Hepatocyte (in vitro differentiated cells): ENCODE measurements at regions not wholly inside any gene's neighbourhood (a gene's known extent, or its start where the extent isn't known, plus 50 kb on each side); places are given as distances from the start of the nearest gene placed in this dataset.

Experiments used
- DNase-seq: peaks from one replicate; pipeline ENCODE4 v3.0.0-alpha.2; 2016; ENCODE audit warnings: low spot score
- H2AFZ ChIP-seq: fragments of 200-600 bp; sonication (generic); 2 replicates; pipeline ENCODE4 v1.6.0; 2016; ENCODE audit warnings: antibody characterized with exemption, mild to moderate bottlenecking
- H3K27ac ChIP-seq: fragments of 200-600 bp; sonication (generic); 2 replicates; pipeline ENCODE4 v1.5.1; 2016; ENCODE audit warnings: mild to moderate bottlenecking
- H3K27me3 ChIP-seq: fragments of 200-600 bp; sonication (generic); 2 replicates; pipeline ENCODE4 v1.6.1; 2016
- H3K36me3 ChIP-seq: fragments of 200-600 bp; sonication (generic); replicated peaks from 2 replicates; pipeline ENCODE4 v1.5.1; 2016; ENCODE audit warnings: low read depth; ENCODE audit not compliant: insufficient read depth
- H3K4me1 ChIP-seq: fragments of 200-600 bp; sonication (generic); 2 replicates; pipeline ENCODE4 v1.5.1; 2016; ENCODE audit warnings: mild to moderate bottlenecking, moderate library complexity; ENCODE audit not compliant: insufficient read depth
- H3K4me2 ChIP-seq: fragments of 200-600 bp; sonication (generic); 2 replicates; pipeline ENCODE4 v1.6.0; 2016
- H3K4me3 ChIP-seq: fragments of 200-600 bp; sonication (generic); 2 replicates; pipeline ENCODE4 v1.5.1; 2016; ENCODE audit warnings: mild to moderate bottlenecking
- H3K79me2 ChIP-seq: fragments of 200-600 bp; sonication (generic); 2 replicates; pipeline ENCODE4 v1.6.0; 2017; ENCODE audit warnings: mild to moderate bottlenecking
- H3K9me2 ChIP-seq: fragments of 200-600 bp; sonication (generic); replicated peaks from 2 replicates; pipeline ENCODE4 v1.6.0; 2017; ENCODE audit warnings: mild to moderate bottlenecking; ENCODE audit not compliant: insufficient read depth
- H3K9me3 ChIP-seq: fragments of 200-600 bp; sonication (generic); 2 replicates; pipeline ENCODE4 v1.5.1; 2016; ENCODE audit warnings: low read depth, mild to moderate bottlenecking
- H4K20me1 ChIP-seq: fragments of 200-600 bp; sonication (generic); 2 replicates; pipeline ENCODE4 v1.6.0; 2016; ENCODE audit warnings: mild to moderate bottlenecking; ENCODE audit not compliant: insufficient read depth, poor library complexity, severe bottlenecking
- EZH2 ChIP-seq: fragments of 200-600 bp; sonication (generic); IDR thresholded peaks from 2 replicates; pipeline ENCODE4 v1.6.1; 2016; ENCODE audit warnings: antibody characterized with exemption, mild to moderate bottlenecking, borderline replicate concordance
- EZH2phosphoT487 ChIP-seq: fragments of 200-600 bp; sonication (generic); IDR thresholded peaks from one replicate; pipeline ENCODE4 v1.6.1; 2018; ENCODE audit warnings: antibody characterized with exemption, mild to moderate bottlenecking, low read depth, moderate library complexity; ENCODE audit not compliant: unreplicated experiment, severe bottlenecking
- WGBS: methylation state at CpG from one replicate; pipeline ENCODE4 v1.1.6; 2016; ENCODE audit warnings: low lambda C conversion rate; ENCODE audit errors: missing lambda C conversion rate; 5-methylcytosine and 5-hydroxymethylcytosine counted together
- TF ChIP-seq, protein P1 (sequence below): fragments of 200-600 bp; sonication (generic); IDR thresholded peaks from 2 replicates; pipeline ENCODE4 v1.5.1; 2016; ENCODE audit warnings: antibody characterized with exemption, mild to moderate bottlenecking; ENCODE audit not compliant: poor library complexity

DNA sequence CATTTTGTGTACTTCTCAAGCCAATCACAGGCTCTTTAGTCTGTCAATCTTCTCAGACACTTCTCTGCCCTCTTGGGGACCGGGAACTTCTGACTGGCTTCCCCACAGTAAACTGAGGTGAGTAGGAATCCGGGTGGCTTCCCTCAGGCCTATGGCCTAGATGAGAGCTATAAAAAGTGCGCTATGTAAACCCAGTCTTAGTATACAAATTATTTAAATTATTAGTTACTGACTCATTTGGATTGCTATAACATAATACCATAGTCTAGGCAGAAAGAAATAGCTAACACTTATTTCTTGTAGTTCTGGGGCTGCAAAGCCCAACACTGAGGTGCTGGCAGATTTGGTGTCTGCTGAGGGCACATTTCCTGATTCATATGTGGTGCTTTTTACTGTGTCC, 109.2 kb upstream of the MCHR2 start:
- no peak for DNase-seq

DNA sequence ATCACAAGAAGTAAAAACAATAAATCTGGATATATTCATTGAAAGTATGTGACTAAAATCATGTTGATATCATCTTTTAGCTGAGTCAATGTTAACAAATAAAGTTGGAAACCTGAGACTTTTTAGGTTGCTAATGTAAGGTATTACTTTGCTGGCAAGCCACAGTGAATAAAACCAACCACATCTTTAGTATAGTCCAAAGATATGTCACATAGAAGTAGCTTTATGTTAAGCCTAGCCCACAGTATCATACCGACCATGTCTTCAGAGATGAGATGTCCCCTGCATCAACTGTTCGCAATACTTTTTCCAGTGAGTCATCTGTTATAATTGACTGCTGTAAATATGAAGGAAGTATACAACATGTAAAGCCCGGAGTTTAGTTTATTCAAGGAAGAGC, 107.6 kb upstream of the MCHR2 start:
- H2AFZ ChIP-seq = no peak overlapping the region
- no peak overlapping the region for H3K4me2 ChIP-seq
- no peaks in the 10 kb centered on the region for H3K9me3 ChIP-seq
- H3K4me3 ChIP-seq = no peak overlapping the region
- H3K79me2 ChIP-seq = no peaks in the 10 kb centered on the region
- H3K27me3 ChIP-seq = peaks cover 4% of the 10 kb centered on the region
- no peak overlapping the region for H3K27ac ChIP-seq
- 74% methylated on average over 3 of the region's 3 CpGs for WGBS
- DNase-seq = no peak
- TF ChIP-seq EZH2 (no peak), EZH2phosphoT487 (no peak)
- TF ChIP-seq, protein P1, sequence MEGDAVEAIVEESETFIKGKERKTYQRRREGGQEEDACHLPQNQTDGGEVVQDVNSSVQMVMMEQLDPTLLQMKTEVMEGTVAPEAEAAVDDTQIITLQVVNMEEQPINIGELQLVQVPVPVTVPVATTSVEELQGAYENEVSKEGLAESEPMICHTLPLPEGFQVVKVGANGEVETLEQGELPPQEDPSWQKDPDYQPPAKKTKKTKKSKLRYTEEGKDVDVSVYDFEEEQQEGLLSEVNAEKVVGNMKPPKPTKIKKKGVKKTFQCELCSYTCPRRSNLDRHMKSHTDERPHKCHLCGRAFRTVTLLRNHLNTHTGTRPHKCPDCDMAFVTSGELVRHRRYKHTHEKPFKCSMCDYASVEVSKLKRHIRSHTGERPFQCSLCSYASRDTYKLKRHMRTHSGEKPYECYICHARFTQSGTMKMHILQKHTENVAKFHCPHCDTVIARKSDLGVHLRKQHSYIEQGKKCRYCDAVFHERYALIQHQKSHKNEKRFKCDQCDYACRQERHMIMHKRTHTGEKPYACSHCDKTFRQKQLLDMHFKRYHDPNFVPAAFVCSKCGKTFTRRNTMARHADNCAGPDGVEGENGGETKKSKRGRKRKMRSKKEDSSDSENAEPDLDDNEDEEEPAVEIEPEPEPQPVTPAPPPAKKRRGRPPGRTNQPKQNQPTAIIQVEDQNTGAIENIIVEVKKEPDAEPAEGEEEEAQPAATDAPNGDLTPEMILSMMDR = no peak
- no peaks in the 10 kb centered on the region for H3K4me1 ChIP-seq
- H3K36me3 ChIP-seq = no peaks in the 10 kb centered on the region
- no peaks in the 10 kb centered on the region for H4K20me1 ChIP-seq
- no peaks in the 10 kb centered on the region for H3K9me2 ChIP-seq

More for the DNA sequence above, 109.2 kb upstream of the MCHR2 start:
- H3K9me3 ChIP-seq = no peaks in the 10 kb centered on the region
- WGBS = 82% methylated on average over 3 of the region's 3 CpGs
- no peak overlapping the region for H3K4me2 ChIP-seq
- H3K4me1 ChIP-seq = no peaks in the 10 kb centered on the region
- no peaks in the 10 kb centered on the region for H3K36me3 ChIP-seq
- H3K4me3 ChIP-seq = no peak overlapping the region
- H3K9me2 ChIP-seq = no peaks in the 10 kb centered on the region
- no peaks in the 10 kb centered on the region for H3K79me2 ChIP-seq
- TF ChIP-seq, protein P1 = no peak
- no peak for TF ChIP-seq EZH2
- TF ChIP-seq EZH2phosphoT487 = no peak
- H2AFZ ChIP-seq = no peak overlapping the region
- no peaks in the 10 kb centered on the region for H4K20me1 ChIP-seq
- H3K27ac ChIP-seq = no peak overlapping the region
- peaks cover 4% of the 10 kb centered on the region for H3K27me3 ChIP-seq

DNA sequence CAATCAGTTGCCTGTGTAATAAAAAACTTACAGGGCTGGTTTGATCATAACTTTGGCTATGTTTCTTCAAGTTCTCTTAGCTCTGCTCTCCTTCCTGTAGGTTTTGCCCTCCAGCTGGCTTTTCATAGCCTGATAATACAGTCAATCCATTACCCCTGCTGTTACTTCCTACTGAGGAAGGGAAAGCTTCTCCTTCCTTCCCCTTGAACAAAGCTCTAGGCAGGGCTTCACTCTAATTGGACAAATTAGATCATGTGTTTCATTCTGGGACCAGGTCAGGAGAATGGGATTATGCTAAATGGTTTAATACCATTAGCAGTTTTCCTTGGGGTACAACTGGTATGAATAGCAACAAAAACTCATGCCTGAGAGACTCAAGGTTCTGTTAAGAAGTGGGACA, 106.8 kb upstream of the MCHR2 start:
- TF ChIP-seq, protein P1 = no peak
- TF ChIP-seq EZH2 (no peak), EZH2phosphoT487 (no peak)
- Histone ChIP-seq H3K79me2 (no peaks in the 10 kb centered on the region), H3K27ac (no peak overlapping the region), H2AFZ (no peak overlapping the region), H3K9me3 (no peaks in the 10 kb centered on the region), H3K36me3 (no peaks in the 10 kb centered on the region), H4K20me1 (no peaks in the 10 kb centered on the region), H3K4me1 (no peaks in the 10 kb centered on the region), H3K27me3 (peaks cover 4% of the 10 kb centered on the region), H3K4me2 (no peak overlapping the region), H3K9me2 (no peaks in the 10 kb centered on the region), H3K4me3 (no peak overlapping the region)
- no peak for DNase-seq
